Fibroblast of lung (primary cell): ENCODE measurements at regions not wholly inside any gene's neighbourhood (a gene's known extent, or its start where the extent isn't known, plus 50 kb on each side); places are given as distances from the start of the nearest gene placed in this dataset.

Source experiments
- EZH2 ChIP-seq: IDR thresholded peaks from 2 replicates; pipeline ENCODE4 v1.5.1; 2012; ENCODE audit warnings: low read length, control low read depth, mild to moderate bottlenecking; ENCODE audit errors: missing control alignments
- TF ChIP-seq, protein P1 (sequence below), 2 donors: IDR thresholded peaks in 1 of 2; conservative IDR thresholded peaks in 1 of 2; 1 replicate in 1 of 2; 2 replicates in 1 of 2; pipeline ENCODE4 v1.5.1; 2011 to 2012; ENCODE audit warnings: low read length in 2 of 2, control low read depth in 1 of 2, inconsistent platforms in 1 of 2, low read depth in 1 of 2, mild to moderate bottlenecking in 1 of 2

DNA sequence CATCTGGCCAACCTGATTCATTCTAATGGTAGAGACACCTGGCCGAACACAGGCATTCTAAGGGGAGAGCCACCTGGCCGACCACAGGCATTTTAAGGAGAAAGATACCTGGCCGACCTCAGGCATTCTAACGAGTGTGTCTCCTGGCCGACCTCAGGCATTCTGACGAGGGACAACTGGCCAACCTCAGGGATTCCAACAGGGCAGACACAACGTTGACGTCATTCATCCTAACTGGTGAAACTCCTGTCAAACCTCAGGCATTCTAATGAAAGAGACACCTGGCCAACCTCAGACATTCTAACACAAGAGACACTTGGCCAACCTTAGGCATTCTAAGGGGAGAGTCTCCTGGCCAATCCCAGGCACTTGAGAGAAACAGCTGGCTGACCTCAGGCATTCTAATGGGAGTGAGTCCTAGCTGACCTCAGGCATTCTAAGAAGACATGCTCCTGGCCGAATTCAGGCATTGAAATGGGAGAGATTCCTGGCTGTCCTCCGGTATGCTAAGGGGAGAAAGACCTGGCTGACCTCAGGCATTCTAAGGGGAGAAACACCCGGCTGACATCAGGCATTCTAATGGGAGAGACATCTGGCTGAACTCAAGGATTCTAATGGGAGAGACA lies 1352.5 kb downstream of the UQCRFS1 start:
- TF ChIP-seq, protein P1, sequence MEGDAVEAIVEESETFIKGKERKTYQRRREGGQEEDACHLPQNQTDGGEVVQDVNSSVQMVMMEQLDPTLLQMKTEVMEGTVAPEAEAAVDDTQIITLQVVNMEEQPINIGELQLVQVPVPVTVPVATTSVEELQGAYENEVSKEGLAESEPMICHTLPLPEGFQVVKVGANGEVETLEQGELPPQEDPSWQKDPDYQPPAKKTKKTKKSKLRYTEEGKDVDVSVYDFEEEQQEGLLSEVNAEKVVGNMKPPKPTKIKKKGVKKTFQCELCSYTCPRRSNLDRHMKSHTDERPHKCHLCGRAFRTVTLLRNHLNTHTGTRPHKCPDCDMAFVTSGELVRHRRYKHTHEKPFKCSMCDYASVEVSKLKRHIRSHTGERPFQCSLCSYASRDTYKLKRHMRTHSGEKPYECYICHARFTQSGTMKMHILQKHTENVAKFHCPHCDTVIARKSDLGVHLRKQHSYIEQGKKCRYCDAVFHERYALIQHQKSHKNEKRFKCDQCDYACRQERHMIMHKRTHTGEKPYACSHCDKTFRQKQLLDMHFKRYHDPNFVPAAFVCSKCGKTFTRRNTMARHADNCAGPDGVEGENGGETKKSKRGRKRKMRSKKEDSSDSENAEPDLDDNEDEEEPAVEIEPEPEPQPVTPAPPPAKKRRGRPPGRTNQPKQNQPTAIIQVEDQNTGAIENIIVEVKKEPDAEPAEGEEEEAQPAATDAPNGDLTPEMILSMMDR (conservative IDR thresholded peaks at IDR 0.05 in 1 of 2, IDR thresholded peaks at IDR 0.05 in 1 of 2; ENCODE audit: low read depth in 1 of 2, low read length in 2 of 2): no peak
- TF ChIP-seq EZH2: no peak
